ENCODE measurements at regions not wholly inside any gene's neighbourhood (a gene's known extent, or its start where the extent isn't known, plus 50 kb on each side); places are given as distances from the start of the nearest gene placed in this dataset.

GRCh38 chr12:22740656-22741355 is 115.8 kb downstream of the ETNK1 start:
- DNase-seq: no peak

GRCh38 chr12:22743700-22744099 is 118.7 kb downstream of the ETNK1 start:
- no peak for DNase-seq

- DNase-seq: no peak
Observed at GRCh38 chr12:22744197-22744596, 119.2 kb downstream of the ETNK1 start.

- no peak for DNase-seq
Observed at GRCh38 chr12:22746720-22747119, 121.7 kb downstream of the ETNK1 start.

GRCh38 chr12:22755629-22756028 is 130.7 kb downstream of the ETNK1 start:
- no peak for DNase-seq

- no peak for DNase-seq
Observed at GRCh38 chr12:22759769-22760674, 135.1 kb downstream of the ETNK1 start.

- DNase-seq: no peak
Observed at GRCh38 chr12:22765421-22766130, 140.6 kb downstream of the ETNK1 start.

- DNase-seq: no peak
Observed at GRCh38 chr12:22766911-22767420, 142.0 kb downstream of the ETNK1 start.

- no peak for DNase-seq
Observed at GRCh38 chr12:22781339-22781738, 156.4 kb downstream of the ETNK1 start.

- DNase-seq: no peak
Observed at GRCh38 chr12:22787557-22787956, 162.6 kb downstream of the ETNK1 start.

GRCh38 chr12:22788913-22789312 is 163.9 kb downstream of the ETNK1 start:
- no peak for DNase-seq

GRCh38 chr12:22792138-22792537 is 167.2 kb downstream of the ETNK1 start:
- no peak for DNase-seq

GRCh38 chr12:22794017-22794416 is 169.0 kb downstream of the ETNK1 start:
- DNase-seq: no peak

- no peak for DNase-seq
Observed at GRCh38 chr12:22796941-22797630, 172.1 kb downstream of the ETNK1 start.

GRCh38 chr12:22797701-22798100 is 172.7 kb downstream of the ETNK1 start:
- no peak for DNase-seq

- DNase-seq: no peak
Observed at GRCh38 chr12:22798116-22798515, 173.1 kb downstream of the ETNK1 start.

GRCh38 chr12:22799503-22799902 is 174.5 kb downstream of the ETNK1 start:
- no peak for DNase-seq

GRCh38 chr12:22800332-22800731 is 175.4 kb downstream of the ETNK1 start:
- DNase-seq: no peak

GRCh38 chr12:22802883-22803630 is 178.1 kb downstream of the ETNK1 start:
- no peak for DNase-seq

- no peak for DNase-seq
Observed at GRCh38 chr12:22803725-22804124, 178.8 kb downstream of the ETNK1 start.

GRCh38 chr12:22808860-22809259 is 183.9 kb downstream of the ETNK1 start:
- no peak for DNase-seq

- no peak for DNase-seq
Observed at GRCh38 chr12:22810036-22810435, 185.1 kb downstream of the ETNK1 start.

Data from COR-L47 (cell line).